GM19239 (cell line): ENCODE measurements at regions not wholly inside any gene's neighbourhood (a gene's known extent, or its start where the extent isn't known, plus 50 kb on each side); places are given as distances from the start of the nearest gene placed in this dataset.
"Not testable (repeated sequence)": the region's sequence is repeated elsewhere in the genome, so short reads cannot be mapped to it uniquely, and the experiment has no call there.

ENCODE experiments used
- DNase-seq: peaks from one replicate; pipeline ENCODE4 v3.0.0; 2011; ENCODE audit warnings: low spot score; ENCODE audit not compliant: insufficient read length
- FAIRE-seq: peaks from 2 replicates; lab custom pipeline; 2011; peaks lifted over from hg19 to GRCh38; lab: Jason Lieb, UNC

DNA sequence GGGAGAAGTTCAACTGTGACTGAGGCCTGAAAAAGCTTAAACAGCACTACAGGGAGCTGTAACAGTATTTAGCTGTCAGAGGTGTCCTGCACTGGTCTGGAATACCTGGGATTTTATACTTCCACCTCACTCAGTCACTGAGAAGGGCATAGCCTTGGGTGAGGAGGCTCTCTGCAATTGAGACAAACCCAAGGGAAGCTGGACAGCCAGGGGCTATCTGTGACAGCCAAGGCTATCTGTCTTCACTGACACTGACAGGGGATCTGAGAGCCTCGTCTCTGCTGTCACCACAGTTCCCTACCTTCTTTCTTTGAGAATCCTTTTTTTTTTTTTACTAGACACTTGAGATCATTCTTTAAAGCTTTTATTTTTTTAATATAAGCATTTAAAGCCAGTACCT, 356.2 kb upstream of the CD180 start:
- DNase-seq (no peak), FAIRE-seq (no peak)

DNA sequence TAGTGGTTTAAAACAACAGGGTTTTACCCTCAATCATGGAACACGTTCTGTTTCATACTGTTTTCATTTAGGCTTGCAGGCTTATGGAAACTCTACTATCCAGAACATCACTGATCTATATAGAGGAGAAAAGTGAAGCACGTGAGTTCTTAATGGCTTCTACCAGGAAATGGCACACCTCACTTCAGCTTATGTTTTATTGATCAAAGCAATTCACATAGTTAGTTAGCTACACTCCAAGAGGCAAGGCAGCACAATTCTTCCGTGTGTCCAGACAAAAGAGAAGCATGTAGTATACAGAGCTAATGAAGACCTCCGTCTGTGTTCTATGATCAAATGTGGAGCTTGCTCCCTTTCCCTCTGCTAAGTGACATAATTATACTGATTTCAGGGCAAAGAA, 353.3 kb upstream of the CD180 start:
- FAIRE-seq = no peak
- DNase-seq = no peak

DNA sequence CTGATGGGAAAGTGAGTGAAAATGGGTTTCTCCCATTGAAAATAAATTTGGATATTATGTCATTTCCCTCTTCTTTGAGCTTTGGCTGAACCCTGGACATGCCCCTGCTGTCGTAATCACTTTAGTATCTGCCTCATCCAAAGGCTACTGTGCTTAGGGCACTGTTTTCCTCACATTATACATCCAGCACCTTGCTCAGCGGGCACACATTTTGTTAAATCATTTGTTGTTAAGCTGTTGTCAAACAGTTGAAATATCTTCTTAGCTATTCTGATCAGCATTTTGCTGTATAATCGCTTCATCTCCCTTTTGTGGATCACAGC, 352.7 kb upstream of the CD180 start:
- FAIRE-seq (no peak), DNase-seq (no peak)

DNA sequence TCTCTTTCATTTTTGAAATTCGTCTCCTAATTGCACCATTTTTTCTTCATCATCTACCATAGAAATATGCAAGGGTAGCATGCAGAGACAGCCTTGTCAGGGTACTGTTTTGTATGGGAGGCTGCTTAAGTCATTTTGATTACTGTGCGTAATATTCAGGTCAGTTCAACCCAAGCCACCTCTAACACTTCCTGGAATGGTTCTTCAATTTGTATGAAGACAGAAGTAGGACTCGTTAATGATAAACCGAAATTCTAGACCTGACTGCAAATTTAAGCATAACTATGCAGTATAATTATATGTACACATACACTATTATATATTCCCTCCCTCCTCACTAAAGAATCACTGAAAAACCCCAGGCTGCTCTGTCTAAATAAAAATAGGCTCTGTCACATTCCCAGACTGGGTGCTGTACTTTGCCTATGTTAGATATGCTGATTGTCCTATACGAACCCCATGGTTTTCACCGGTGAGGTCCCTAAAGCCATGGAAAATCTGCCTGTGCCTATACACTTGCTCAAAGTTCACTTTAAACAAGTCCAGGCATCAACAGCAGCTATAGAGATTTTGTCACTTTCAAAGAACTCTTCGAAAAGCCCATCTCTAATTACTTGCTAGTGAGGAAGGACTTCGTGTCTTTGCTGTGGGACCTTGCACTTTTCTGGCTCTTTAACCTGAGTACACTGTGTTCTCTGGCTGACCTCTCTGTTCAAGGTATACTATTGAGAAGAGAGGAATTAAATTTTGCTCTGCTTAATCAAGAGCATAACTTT, 352.1 kb upstream of the CD180 start:
- FAIRE-seq (no peak), DNase-seq (no peak)

DNA sequence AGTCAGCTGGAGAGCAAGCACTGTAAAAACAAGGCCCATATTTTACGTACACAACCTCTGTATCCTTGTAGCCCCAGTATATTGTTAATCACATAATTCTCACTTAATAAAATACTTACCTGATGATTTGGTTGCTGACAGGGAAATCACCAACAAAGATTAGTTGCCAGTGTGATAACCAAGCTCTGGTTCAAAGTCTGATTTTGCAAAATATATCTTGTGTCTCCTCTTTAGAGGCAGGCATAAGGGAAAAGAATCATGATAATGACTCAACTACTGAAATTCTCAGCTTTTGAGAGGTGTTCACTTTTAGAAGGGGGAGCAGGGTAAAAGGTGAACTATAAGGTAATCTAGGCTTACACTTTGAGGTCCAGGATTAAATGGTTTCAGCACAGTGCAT, 351.1 kb upstream of the CD180 start:
- no peak for DNase-seq
- no peak for FAIRE-seq

DNA sequence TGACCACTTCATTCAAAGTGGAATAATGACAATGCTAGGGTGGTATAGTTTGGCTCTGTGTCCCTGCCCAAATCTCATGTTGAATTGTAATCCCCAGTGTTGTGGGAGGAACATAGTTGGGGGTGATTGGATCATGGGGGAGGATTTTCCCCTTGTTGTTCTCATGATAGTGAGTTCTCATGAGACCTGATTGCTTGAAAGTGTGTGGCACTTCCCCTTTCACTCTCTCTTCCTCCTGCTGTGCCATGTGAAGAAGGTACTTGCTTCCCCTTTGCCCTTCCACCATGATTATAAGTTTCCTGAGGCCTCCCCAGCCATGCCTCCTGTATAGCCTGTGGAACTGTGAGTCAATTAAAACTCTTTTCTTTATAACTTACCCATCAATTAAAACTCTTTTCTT, 348.3 kb upstream of the CD180 start:
- DNase-seq, FAIRE-seq: not testable (repeated sequence)

DNA sequence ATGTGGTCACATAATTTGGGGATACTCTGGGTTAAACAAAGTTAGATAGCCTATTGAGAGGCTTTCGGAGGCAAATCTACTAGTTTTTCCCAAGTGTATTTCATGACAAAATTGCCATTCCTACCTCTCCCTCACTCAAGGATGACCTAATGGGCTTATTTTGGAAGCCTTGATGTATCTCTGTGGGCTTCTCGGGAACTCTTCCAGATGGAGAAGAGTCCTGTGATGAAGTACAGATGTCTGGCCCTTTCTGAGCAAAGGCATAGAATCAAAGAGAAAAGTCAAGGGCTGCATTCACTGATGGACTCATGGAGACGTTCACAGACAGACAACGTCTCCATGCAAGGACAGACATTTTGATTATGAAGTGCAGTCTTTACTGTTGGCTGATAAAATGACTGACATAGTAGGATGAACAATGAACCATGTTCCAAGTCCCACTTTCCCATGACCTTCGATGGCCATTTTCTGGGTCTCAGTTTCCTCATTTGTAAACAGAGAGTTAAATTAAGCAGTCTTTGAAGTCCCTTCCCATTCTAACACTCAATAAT, 347.2 kb upstream of the CD180 start:
- FAIRE-seq (no peak), DNase-seq (no peak)

DNA sequence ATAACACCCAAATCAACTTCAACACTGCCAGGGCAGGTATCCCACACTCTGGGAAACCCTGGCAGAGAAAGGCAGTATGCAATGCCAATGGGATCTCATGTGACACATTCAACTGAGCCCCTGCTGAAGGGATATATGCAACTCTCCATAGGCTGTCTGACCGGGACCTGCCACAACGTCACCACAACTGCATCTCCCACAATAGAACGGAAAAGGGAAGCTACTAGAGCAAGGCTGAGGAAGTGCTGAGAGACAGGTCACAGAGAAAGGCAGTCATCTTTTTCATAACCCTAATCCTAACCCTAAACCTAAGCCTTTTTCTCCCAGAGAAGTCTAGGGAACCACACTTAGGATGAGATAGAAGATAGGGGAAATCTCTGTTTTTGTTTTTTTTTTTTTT, 345.9 kb upstream of the CD180 start:
- DNase-seq = no peak
- no peak for FAIRE-seq

DNA sequence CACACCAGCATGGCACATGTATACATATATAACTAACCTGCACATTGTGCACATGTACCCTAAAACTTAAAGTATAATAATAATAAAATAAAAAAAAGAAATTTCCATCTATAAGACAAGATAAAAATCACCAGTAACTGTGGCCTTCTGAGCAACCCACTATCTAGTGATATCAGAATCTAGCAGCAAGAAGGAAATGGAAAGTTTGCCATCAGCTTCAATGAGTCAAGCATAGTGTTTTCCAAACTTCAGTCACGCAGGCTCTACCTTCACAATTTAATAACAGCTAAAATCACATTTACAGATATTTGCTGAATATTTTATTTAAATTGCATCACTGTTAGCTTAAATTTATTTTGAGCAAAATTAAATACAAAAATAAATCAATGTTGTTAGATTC, 345.3 kb upstream of the CD180 start:
- no peak for FAIRE-seq
- DNase-seq = no peak

DNA sequence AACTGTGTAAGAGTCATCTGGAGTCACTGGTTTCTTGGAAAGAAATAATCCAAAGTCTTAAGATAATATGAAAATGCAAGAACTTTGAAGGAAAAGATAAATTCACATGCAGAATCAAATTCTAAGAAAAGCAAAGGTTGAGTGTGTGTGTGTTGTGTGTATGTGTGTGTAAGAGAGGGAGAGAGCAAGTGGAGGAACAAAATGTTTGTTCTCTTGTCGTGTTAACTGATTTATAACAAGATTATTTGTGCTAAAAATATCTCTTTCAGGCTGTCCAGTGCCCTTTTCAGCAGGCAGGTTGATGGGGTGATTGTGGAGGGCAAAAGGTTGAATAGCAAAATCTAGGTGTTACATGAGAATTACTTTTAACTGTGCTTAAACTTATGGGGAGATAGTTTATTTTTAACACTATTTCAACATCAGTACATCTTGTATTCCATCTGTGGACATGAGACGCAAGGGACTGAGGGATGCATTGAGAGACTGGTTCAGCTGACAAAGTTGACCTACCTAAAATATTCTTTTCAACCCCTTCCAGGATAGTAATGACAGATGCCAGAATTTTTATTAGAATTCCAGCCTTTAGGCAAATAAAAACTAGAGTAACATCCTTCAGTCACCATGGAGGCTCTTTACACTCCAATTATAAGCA, 342.4 kb upstream of the CD180 start:
- no peak for FAIRE-seq
- DNase-seq = no peak

DNA sequence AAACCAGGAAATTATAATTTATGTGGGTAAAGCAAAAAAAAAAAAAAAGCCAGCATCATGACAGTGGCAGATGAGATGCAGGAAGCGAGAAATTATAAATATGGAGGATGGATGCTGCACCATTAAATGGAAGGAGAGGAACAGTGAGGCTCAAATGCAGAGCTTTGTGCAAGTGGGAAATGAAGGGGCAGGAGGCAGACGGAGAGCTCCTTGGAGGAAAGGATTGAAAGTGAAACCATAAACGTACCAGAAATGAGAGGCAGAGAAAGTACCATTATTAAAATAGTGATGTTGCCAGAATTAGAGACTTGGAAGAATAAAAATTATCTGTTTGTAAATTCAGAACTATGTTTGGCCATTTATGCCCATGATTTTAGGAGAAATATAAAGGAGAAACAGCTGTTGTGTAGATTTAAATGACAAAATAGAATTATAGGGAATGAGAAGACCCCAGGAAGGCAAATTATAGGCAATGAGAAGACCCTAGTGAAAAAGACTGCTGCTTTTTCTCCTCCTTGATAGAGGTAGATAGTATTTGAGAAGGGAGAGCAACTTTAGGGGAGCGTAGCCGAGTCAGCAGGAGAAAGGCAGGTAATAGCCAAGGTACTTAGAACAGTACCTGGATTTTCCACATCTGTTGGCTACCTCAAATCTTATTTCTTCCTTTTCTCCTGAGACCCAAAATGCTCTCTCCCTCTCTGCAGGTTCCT, 341.0 kb upstream of the CD180 start:
- DNase-seq (no peak), FAIRE-seq (no peak)

DNA sequence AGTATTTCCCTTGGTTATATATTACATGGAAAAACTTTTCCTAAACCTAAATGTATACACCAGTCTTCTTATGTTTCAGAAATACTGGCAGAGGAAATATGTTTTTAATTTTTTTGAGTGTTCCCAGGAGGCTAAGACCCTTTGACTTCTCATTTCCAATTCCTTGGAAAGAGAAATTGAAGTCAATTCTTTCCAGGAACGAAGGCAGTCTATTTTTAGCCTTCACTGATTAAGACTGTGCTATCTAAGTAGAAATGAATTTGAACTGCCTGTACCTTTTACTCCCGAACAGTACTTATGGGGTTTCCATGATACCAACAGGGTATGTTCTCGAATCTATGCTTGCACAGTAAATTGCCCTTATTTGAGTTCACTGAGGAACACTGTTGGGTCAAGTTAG, 340.3 kb upstream of the CD180 start:
- FAIRE-seq (no peak), DNase-seq (no peak)

DNA sequence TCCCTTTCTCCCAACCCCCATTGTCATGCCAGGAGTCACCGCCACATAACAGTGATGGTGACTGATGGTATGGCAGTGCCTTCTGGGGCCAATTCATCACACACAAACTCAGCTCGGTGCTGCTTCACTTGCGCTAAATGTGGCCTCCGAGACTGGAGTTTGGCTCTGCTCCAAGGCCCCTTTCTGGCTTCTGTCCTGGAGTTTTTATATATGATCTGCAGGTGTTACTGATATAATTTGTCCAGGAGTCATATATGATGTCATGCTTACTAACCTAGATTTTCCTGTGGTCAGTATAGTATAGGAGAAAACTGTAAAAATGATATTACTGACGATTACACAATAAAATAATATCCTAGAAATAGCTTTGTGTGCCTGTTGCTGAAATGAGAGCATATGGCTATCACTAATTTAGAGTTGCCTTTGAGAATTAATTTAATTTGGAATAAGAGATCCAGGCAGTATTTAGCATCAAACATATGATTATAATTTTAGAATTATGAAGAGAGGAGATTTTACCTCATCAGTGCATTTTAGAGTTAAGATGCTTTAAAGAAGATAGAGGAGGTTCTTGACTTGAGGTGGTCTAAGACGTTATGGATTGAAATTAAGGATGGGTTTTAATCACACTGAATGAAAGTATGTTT, 334.1 kb upstream of the CD180 start:
- DNase-seq = no peak
- FAIRE-seq = no peak

DNA sequence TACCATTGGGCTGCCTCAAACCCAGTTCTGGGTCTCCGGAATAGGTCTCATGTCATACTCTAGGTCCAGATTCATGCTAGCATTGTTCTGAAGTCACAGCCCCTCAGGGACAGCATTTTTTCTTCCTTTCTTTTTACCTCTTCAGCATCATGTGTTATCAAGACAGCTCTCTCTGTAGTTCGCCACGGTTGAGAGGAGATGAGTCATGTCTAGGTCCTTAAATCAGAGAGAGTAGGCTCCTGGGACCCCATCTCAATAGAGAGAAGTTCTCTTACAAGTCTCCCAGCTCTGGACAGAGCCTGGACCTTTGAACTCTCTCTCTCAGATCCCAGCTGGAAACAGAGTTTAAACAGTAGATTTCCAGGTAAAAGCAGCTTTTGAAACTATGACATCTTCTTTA, 332.4 kb upstream of the CD180 start:
- DNase-seq (no peak), FAIRE-seq (no peak)

DNA sequence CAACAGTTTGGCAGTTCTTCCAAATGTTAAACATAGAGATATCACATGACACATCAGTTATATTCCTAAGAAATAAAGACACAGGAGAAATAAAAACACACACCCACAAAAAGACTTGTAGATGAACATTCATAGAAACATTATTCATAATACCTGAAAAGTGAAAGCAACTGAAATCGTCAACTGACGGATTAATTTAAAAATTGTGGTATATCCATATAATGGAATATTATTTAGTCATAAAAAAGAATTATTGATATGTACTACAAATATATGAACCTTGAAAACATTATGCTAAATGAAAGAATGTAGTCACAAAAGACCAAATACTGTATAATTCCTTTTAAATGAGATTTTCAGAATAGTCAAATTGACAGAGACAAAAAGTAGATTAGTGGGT, 330.2 kb upstream of the CD180 start:
- DNase-seq (no peak), FAIRE-seq (no peak)

DNA sequence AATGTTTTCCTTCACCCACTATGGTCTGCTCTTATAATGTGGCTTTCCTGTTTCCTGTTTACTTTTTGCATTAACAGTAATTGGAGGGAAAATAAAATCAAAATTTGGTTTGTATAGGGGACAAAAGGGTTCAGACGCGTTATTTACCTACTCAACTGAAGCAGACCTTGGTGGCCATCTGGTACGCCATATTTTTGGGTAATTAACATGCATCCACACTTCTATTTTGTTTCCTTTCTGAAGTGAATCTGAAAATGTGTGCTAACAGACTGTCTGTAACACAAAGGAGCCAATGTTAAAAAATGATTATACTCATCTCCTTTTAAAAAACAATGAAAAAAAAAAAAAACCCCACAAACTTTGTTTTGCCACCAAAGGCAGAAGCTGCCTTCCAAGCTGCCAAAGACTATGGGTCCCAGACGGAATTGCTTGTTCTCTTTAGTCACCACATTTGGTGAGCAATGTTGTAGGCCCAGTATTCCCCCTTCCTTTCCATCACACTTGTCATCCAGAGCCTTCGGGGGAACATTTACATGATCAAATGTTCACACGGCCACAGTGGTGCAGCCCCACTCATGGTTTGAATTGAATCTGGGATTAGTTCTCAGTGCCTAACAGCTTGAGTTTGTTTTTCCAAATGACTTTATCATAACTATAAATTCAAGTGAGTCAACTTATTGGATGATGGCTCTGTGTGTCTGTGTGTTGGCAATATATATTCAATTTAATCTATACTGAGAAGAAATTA, 323.7 kb upstream of the CD180 start:
- no peak for DNase-seq
- FAIRE-seq = no peak

DNA sequence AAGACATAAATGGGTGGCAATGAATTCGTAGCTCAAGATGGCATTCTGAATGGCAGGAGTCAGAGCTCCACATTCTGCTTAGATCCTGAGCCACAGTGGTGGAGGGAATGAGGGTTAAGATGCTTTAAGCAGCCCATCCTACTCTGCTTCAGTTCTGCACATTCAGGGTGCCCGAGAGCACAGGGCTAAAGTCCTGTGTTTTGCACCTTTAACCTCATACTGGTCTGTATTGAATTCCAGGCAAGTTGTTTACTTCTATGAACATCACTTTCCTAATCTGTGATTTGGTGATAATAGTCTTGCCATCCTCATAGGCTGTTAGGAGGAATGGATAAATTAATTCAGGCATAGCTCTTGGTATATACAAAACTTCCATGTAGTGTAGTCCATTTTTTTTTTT, 321.6 kb upstream of the CD180 start:
- DNase-seq (no peak), FAIRE-seq (no peak)

DNA sequence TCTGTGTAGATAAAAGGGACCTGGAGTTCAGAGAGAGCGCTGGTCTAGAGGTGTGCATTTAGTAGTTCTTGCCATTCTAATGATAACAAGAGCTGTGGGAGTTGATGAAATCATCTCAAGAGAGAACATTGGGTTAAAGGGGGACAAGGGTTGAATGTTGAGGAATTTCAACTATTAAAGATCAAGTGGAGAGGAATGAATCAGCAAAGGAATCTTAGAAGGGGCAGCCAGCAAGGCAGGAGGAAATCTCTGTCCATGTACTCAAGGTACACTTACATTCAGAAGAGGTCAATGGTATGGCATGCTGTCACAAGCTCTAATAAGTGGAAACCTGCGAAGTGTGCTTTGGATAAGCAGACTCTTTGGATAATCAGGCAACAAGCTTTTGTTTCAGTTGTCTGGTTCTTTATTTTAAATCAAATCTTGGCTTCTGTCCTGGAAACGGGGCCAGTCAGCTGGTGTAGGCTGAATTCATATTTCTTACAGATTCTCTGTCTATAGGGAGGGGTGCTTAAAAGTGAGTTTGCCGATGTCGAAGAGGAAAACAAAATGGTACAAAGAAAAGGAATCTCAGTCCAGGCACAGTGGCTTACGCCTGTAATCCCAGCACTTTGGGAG, 320.5 kb upstream of the CD180 start:
- FAIRE-seq (no peak), DNase-seq (no peak)

DNA sequence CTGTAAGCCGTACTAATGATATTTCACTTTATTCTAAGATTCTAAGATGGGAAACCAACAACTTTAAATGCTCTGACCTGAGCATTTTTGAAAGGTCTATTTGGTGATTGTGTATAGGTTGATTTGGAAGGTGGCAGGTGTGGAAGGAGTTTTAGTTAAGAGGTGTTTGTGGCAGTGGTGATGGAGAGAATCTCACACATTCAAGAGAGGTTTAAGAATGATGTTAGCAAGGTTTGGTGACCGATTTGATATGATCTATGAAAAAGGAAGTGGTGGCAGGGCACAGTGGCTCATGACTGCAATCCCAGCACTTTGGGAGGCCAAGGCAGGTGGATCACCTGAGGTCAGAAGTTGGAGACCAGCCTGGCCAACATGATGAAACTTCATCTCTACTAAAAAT, 319.2 kb upstream of the CD180 start:
- DNase-seq = no peak
- FAIRE-seq = no peak
